GM18519 (cell line): ENCODE measurements at regions not wholly inside any gene's neighbourhood (a gene's known extent, or its start where the extent isn't known, plus 50 kb on each side); places are given as distances from the start of the nearest gene placed in this dataset.

ENCODE experiments used
- ATAC-seq: cut with Tn5 transposase; IDR thresholded peaks from one replicate; pipeline ENCODE4 v1.9.1; 2021; ENCODE audit warnings: mild to moderate bottlenecking, moderate library complexity; ENCODE audit not compliant: unreplicated experiment, low FRiP score

GRCh38 chr1:164337885-164338284 is 221.1 kb upstream of the PBX1 start:
- ATAC-seq, result no peak

GRCh38 chr1:164343189-164343588 is 215.8 kb upstream of the PBX1 start:
- ATAC-seq, result no peak

GRCh38 chr1:164347980-164348379 is 211.0 kb upstream of the PBX1 start:
- no peak for ATAC-seq

GRCh38 chr1:164356511-164356910 is 202.5 kb upstream of the PBX1 start:
- ATAC-seq, result no peak

- ATAC-seq, result no peak
Measured at GRCh38 chr1:164360265-164360664, 198.7 kb upstream of the PBX1 start.

GRCh38 chr1:164361927-164362326 is 197.1 kb upstream of the PBX1 start:
- no peak for ATAC-seq

GRCh38 chr1:164363980-164364379 is 195.0 kb upstream of the PBX1 start:
- no peak for ATAC-seq

GRCh38 chr1:164366014-164366413 is 193.0 kb upstream of the PBX1 start:
- ATAC-seq, result no peak

GRCh38 chr1:164369698-164370365 is 189.2 kb upstream of the PBX1 start:
- no peak for ATAC-seq

- no peak for ATAC-seq
Measured at GRCh38 chr1:164380893-164381292, 178.1 kb upstream of the PBX1 start.

GRCh38 chr1:164382384-164382783 is 176.6 kb upstream of the PBX1 start:
- no peak for ATAC-seq

GRCh38 chr1:164384262-164384661 is 174.7 kb upstream of the PBX1 start:
- no peak for ATAC-seq

GRCh38 chr1:164417016-164417704 is 141.8 kb upstream of the PBX1 start:
- ATAC-seq, result no peak

GRCh38 chr1:164423136-164423535 is 135.8 kb upstream of the PBX1 start:
- no peak for ATAC-seq

GRCh38 chr1:164433141-164433817 is 125.7 kb upstream of the PBX1 start:
- no peak for ATAC-seq

GRCh38 chr1:164433818-164434170 is 125.2 kb upstream of the PBX1 start:
- ATAC-seq, result no peak

GRCh38 chr1:164440232-164440631 is 118.8 kb upstream of the PBX1 start:
- ATAC-seq, result no peak

GRCh38 chr1:164443166-164443565 is 115.8 kb upstream of the PBX1 start:
- no peak for ATAC-seq

GRCh38 chr1:164443836-164444235 is 115.1 kb upstream of the PBX1 start:
- no peak for ATAC-seq

- ATAC-seq, result no peak
Measured at GRCh38 chr1:164446020-164446419, 113.0 kb upstream of the PBX1 start.

- no peak for ATAC-seq
Measured at GRCh38 chr1:164452549-164452948, 106.4 kb upstream of the PBX1 start.

GRCh38 chr1:164456272-164456671 is 102.7 kb upstream of the PBX1 start:
- ATAC-seq, result no peak
